ENCODE measurements at regions not wholly inside any gene's neighbourhood (a gene's known extent, or its start where the extent isn't known, plus 50 kb on each side); places are given as distances from the start of the nearest gene placed in this dataset.

DNA sequence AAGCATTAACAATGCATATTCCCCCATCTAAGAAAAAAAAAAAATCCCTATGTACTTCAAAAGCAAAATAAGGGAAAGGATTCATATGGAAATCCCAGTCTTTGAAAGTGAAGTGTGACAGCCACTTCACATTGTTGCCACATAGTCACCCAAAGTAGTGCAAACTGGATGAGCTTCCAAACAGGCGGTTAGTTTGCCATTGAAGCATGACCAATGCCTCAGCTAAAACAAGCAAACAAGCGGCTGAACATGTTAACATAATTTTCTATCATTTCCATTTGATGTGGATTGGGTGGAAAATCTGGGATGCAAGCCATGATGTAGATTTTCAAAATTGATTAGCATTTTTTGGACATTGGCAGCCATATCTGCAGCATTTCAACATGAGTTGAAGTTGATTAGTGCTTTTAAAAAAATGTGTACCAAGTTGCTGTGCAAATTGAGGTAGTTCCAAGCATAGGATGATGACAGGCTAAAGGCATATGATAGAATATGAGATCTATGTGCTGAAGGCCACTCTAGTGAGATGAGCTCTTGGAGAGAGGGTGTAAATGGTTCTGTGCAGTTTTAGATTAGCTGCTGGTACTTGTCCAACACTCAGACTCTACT is 405.2 kb downstream of the NR2F2 start:
- H4K20me1 ChIP-seq (ENCODE audit: insufficient read depth, low read length), result no peaks in the 10 kb centered on the region
- BruUV-seq (replicated peaks), result no TSS peak
- no peak overlapping the region for H2AFZ ChIP-seq (ENCODE audit: low read length)
- H3K9me2 ChIP-seq (ENCODE audit: insufficient read depth, low read length), result no peaks in the 10 kb centered on the region
- no peak overlapping the region for H3K4me2 ChIP-seq (ENCODE audit: low read length)
- no peaks in the 10 kb centered on the region for H3K9me3 ChIP-seq (ENCODE audit: low read length)
- no peaks in the 10 kb centered on the region for H3K79me2 ChIP-seq (ENCODE audit: insufficient read depth, low read depth, low read length)
- TF ChIP-seq EZH2phosphoT487 (IDR thresholded peaks at IDR 0.05; ENCODE audit: borderline replicate concordance, low read depth, low read length), result no peak
- TF ChIP-seq, protein P1, sequence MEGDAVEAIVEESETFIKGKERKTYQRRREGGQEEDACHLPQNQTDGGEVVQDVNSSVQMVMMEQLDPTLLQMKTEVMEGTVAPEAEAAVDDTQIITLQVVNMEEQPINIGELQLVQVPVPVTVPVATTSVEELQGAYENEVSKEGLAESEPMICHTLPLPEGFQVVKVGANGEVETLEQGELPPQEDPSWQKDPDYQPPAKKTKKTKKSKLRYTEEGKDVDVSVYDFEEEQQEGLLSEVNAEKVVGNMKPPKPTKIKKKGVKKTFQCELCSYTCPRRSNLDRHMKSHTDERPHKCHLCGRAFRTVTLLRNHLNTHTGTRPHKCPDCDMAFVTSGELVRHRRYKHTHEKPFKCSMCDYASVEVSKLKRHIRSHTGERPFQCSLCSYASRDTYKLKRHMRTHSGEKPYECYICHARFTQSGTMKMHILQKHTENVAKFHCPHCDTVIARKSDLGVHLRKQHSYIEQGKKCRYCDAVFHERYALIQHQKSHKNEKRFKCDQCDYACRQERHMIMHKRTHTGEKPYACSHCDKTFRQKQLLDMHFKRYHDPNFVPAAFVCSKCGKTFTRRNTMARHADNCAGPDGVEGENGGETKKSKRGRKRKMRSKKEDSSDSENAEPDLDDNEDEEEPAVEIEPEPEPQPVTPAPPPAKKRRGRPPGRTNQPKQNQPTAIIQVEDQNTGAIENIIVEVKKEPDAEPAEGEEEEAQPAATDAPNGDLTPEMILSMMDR (conservative IDR thresholded peaks at IDR 0.05; ENCODE audit: low read length), result no peak
- CTCF ChIA-PET (ENCODE audit: unreplicated experiment), result no interaction called here
- H3K4me1 ChIP-seq (ENCODE audit: insufficient read depth, low read length, poor library complexity, severe bottlenecking), result no peaks in the 10 kb centered on the region
- H3K27ac ChIP-seq (ENCODE audit: low read depth, low read length, poor library complexity, severe bottlenecking), result no peak overlapping the region
- no peak for DNase-seq (ENCODE audit: low spot score)
- intact Hi-C loops (cut with micrococcal nuclease; ENCODE audit: unreplicated experiment), result no loop called here
- no peaks in the 10 kb centered on the region for H3K36me3 ChIP-seq (ENCODE audit: insufficient read depth, low read length)
- H3K4me3 ChIP-seq (ENCODE audit: low read depth, low read length, poor library complexity, severe bottlenecking), result no peak overlapping the region
- POLR2A ChIA-PET, result interaction anchor here (0.7 kb wide), 1 partner anchor 294 kb away, joined by 3 read pairs; no protein-coding TSS in a partner anchor

DNA sequence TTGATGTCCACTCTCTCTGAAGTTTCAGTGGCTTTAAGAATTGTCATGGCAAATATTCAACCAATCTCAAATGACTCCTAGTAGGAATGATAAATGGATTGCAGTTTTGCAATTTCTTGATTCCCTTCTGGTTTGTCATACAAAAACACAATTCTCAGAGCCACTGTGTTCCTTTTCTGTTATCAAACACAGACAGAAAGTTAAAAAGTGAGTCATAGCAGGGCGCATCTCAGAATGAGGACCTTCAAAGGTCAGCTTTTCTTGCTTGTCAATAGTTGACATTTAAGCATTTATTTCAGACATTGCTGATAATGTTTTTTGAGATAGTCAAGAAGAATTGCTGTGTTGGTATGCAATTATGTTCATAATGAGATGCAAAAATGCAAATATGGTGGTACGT is 405.9 kb downstream of the NR2F2 start:
- H3K9me2 ChIP-seq (ENCODE audit: insufficient read depth, low read length), result no peaks in the 10 kb centered on the region
- no peak overlapping the region for H3K4me3 ChIP-seq (ENCODE audit: low read depth, low read length, poor library complexity, severe bottlenecking)
- CTCF ChIA-PET (ENCODE audit: unreplicated experiment), result no interaction called here
- BruUV-seq (replicated peaks), result no TSS peak
- no peaks in the 10 kb centered on the region for H3K9me3 ChIP-seq (ENCODE audit: low read length)
- no peaks in the 10 kb centered on the region for H3K4me1 ChIP-seq (ENCODE audit: insufficient read depth, low read length, poor library complexity, severe bottlenecking)
- no peaks in the 10 kb centered on the region for H3K79me2 ChIP-seq (ENCODE audit: insufficient read depth, low read depth, low read length)
- no peak for DNase-seq (ENCODE audit: low spot score)
- H2AFZ ChIP-seq (ENCODE audit: low read length), result no peak overlapping the region
- no peaks in the 10 kb centered on the region for H4K20me1 ChIP-seq (ENCODE audit: insufficient read depth, low read length)
- TF ChIP-seq, protein P1 (conservative IDR thresholded peaks at IDR 0.05; ENCODE audit: low read length), result no peak
- no peak for TF ChIP-seq EZH2phosphoT487 (IDR thresholded peaks at IDR 0.05; ENCODE audit: borderline replicate concordance, low read depth, low read length)
- H3K36me3 ChIP-seq (ENCODE audit: insufficient read depth, low read length), result no peaks in the 10 kb centered on the region
- H3K4me2 ChIP-seq (ENCODE audit: low read length), result no peak overlapping the region
- POLR2A ChIA-PET, result no interaction called here
- no peak overlapping the region for H3K27ac ChIP-seq (ENCODE audit: low read depth, low read length, poor library complexity, severe bottlenecking)
- intact Hi-C loops (cut with micrococcal nuclease; ENCODE audit: unreplicated experiment), result no loop called here

DNA sequence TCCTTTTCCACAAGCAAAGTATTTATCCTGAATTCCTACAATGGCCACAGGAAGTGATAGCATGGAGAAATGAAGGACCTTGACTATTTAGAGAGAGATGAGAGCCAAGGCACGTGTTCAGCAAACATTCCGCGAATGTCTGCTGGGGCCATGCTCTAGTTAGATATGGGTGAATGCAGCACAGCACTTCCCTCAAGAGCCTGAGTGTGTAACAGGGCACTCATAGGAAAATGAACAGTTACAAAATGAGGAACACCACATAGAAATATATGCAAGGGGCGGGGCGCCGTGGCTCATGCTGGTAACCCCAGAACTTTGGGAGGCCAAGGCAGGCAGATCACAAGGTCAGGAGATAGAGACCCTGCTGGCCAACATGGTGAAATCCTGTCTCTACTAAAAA is 406.9 kb downstream of the NR2F2 start:
- CTCF ChIA-PET (ENCODE audit: unreplicated experiment), result no interaction called here
- no peak for DNase-seq (ENCODE audit: low spot score)
- no peak overlapping the region for H3K4me2 ChIP-seq (ENCODE audit: low read length)
- no TSS peak for BruUV-seq (replicated peaks)
- no peak for TF ChIP-seq EZH2phosphoT487 (IDR thresholded peaks at IDR 0.05; ENCODE audit: borderline replicate concordance, low read depth, low read length)
- TF ChIP-seq, protein P1 (conservative IDR thresholded peaks at IDR 0.05; ENCODE audit: low read length), result no peak
- no peak overlapping the region for H3K4me3 ChIP-seq (ENCODE audit: low read depth, low read length, poor library complexity, severe bottlenecking)
- no peaks in the 10 kb centered on the region for H3K4me1 ChIP-seq (ENCODE audit: insufficient read depth, low read length, poor library complexity, severe bottlenecking)
- no peaks in the 10 kb centered on the region for H3K9me3 ChIP-seq (ENCODE audit: low read length)
- no peaks in the 10 kb centered on the region for H3K9me2 ChIP-seq (ENCODE audit: insufficient read depth, low read length)
- intact Hi-C loops (cut with micrococcal nuclease; ENCODE audit: unreplicated experiment), result no loop called here
- no peak overlapping the region for H2AFZ ChIP-seq (ENCODE audit: low read length)
- POLR2A ChIA-PET, result no interaction called here
- H4K20me1 ChIP-seq (ENCODE audit: insufficient read depth, low read length), result no peaks in the 10 kb centered on the region
- H3K79me2 ChIP-seq (ENCODE audit: insufficient read depth, low read depth, low read length), result no peaks in the 10 kb centered on the region
- no peaks in the 10 kb centered on the region for H3K36me3 ChIP-seq (ENCODE audit: insufficient read depth, low read length)
- no peak overlapping the region for H3K27ac ChIP-seq (ENCODE audit: low read depth, low read length, poor library complexity, severe bottlenecking)
